NT2/D1 (cell line): ENCODE measurements at regions not wholly inside any gene's neighbourhood (a gene's known extent, or its start where the extent isn't known, plus 50 kb on each side); places are given as distances from the start of the nearest gene placed in this dataset.

Source experiments
- DNase-seq: peaks from one replicate; pipeline ENCODE4 v3.0.0-alpha.2; 2011; ENCODE audit warnings: low read depth, low spot score
- H3K27me3 ChIP-seq: 2 replicates; pipeline ENCODE4 v1.6.0; 2011; ENCODE audit warnings: mild to moderate bottlenecking; ENCODE audit not compliant: insufficient read length, insufficient read depth
- H3K36me3 ChIP-seq: 2 replicates; pipeline ENCODE4 v1.6.1; 2011; ENCODE audit warnings: mild to moderate bottlenecking, low read length, mixed read lengths; ENCODE audit not compliant: insufficient read depth, insufficient read length
- H3K4me1 ChIP-seq: 2 replicates; pipeline ENCODE4 v1.5.1; 2011; ENCODE audit not compliant: insufficient read depth, insufficient read length
- H3K4me3 ChIP-seq: 2 replicates; pipeline ENCODE4 v1.5.1; 2011; ENCODE audit warnings: low read depth; ENCODE audit not compliant: insufficient read length
- H3K9ac ChIP-seq: 2 replicates; pipeline ENCODE4 v1.6.0; 2011; ENCODE audit warnings: low read depth; ENCODE audit not compliant: insufficient read length
- H3K9me3 ChIP-seq: 2 replicates; pipeline ENCODE4 v1.5.1; 2011; ENCODE audit warnings: mild to moderate bottlenecking, low read length; ENCODE audit not compliant: insufficient read depth
- SUZ12 ChIP-seq: IDR thresholded peaks from 2 replicates; pipeline ENCODE4 v1.6.1; 2011; ENCODE audit not compliant: insufficient read length, insufficient read depth; ENCODE audit errors: extremely low read depth
- YY1 ChIP-seq: IDR thresholded peaks from 2 replicates; pipeline ENCODE4 v1.6.1; 2011; ENCODE audit not compliant: insufficient read length, insufficient read depth
- ZNF274 ChIP-seq: IDR thresholded peaks from 2 replicates; pipeline ENCODE4 v1.6.1; 2011; ENCODE audit warnings: mild to moderate bottlenecking, low read depth, low read length

DNA sequence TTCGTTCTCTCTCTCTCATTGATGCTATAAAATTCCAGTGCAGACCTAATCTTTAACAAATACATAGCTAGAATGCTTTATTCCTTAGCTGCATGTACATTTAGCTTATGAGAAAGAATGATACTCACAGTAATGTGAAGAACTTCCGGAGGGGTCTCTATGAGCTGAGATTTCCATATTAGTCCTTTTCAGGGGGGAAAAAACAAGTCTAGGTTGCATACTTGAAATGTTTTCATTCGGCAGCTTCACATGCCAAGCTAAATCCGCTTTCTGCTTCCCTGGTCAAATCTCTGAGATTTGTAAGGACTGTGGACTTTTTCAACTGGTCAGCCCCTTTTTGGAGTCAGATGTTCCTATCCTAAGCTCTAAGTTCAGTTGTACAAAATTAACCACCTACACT is 111.5 kb upstream of the COL8A1 start:
- H3K27me3 ChIP-seq = no peaks in the 10 kb centered on the region
- DNase-seq = no peak
- no peak overlapping the region for H3K9ac ChIP-seq
- no peak overlapping the region for H3K4me3 ChIP-seq
- TF ChIP-seq YY1 (no peak), SUZ12 (no peak), ZNF274 (no peak)
- no peaks in the 10 kb centered on the region for H3K4me1 ChIP-seq
- H3K9me3 ChIP-seq = no peaks in the 10 kb centered on the region
- no peaks in the 10 kb centered on the region for H3K36me3 ChIP-seq

DNA sequence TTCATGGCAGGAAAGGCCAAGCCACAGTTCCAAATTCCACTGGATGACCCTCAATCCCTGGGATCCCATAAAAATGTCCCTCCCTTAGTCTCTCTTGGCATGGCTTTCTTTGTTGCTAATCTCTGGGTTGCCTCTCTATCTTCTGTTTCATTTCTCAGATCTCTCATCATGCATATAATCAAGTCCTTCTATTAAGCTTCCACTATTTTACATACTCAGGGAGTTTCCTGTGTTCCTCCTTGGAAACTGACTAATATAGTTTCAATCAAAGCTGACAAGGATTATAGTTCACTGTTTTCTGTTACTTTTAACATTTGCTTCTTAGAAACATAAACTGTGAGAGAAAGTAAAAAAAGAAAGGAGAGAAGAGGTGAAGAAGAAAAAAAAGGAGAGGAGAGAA is 113.8 kb upstream of the COL8A1 start:
- Histone ChIP-seq H3K4me1 (no peaks in the 10 kb centered on the region), H3K4me3 (no peak overlapping the region), H3K9me3 (no peaks in the 10 kb centered on the region), H3K27me3 (no peaks in the 10 kb centered on the region), H3K36me3 (no peaks in the 10 kb centered on the region), H3K9ac (no peak overlapping the region)
- no peak for TF ChIP-seq YY1
- TF ChIP-seq SUZ12 = no peak
- TF ChIP-seq ZNF274 = no peak
- no peak for DNase-seq

DNA sequence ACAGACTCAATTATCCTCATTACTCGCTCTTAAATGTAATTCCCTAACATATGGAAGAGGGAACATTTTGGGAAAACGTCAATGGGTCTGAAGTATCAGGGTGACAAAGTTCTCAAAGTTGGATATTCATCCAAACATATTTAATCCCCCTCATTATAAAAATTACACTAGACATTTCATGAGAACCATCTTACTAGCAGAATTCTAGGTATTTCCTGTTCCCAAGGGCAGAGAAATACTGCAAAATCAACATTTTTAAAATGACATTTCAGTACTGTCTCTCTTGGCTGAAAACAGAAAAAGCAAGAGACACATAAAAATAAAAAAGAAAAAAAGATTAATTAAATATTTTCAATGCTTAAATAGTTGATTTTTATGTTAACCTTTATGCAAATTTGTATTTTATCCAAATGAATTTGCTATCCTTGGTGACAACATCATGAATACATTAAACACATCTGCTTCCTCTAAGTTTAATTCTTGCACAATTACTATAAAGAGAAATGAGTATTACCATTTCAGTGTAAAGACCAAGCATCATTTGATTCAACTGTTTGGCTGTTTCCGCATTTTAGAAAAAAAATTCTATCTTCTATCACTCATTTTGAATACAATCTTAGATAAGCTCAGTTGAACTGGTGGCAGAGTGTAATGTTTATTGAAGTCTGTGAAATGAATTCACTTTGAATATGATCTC is 114.8 kb upstream of the COL8A1 start:
- H3K36me3 ChIP-seq = no peaks in the 10 kb centered on the region
- H3K27me3 ChIP-seq = no peaks in the 10 kb centered on the region
- H3K9me3 ChIP-seq = no peaks in the 10 kb centered on the region
- H3K4me1 ChIP-seq = no peaks in the 10 kb centered on the region
- TF ChIP-seq SUZ12 (no peak), ZNF274 (no peak), YY1 (no peak)
- DNase-seq = no peak
- no peak overlapping the region for H3K4me3 ChIP-seq
- H3K9ac ChIP-seq = no peak overlapping the region

DNA sequence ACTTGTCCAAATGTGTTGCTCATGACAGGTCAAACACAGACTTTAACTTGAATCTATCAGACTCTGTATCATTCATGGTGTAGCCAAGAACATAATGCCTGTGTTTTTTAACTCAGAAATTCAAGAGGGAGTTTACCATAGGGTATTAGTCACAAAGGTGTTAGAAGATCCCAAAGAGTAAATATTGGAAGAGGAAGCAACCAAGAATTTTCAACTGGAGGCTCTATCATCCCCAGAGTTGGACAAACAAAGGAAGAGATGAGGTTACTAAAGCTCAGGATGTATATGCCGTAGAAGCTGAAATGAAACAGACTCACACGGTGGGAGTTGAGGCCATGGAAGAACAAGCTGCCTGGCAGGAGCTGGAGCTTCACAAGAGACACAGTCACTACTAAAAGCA is 116.2 kb upstream of the COL8A1 start:
- no peak overlapping the region for H3K9ac ChIP-seq
- H3K4me3 ChIP-seq = no peak overlapping the region
- no peak for TF ChIP-seq ZNF274
- TF ChIP-seq SUZ12 = no peak
- no peak for TF ChIP-seq YY1
- no peaks in the 10 kb centered on the region for H3K36me3 ChIP-seq
- H3K4me1 ChIP-seq = no peaks in the 10 kb centered on the region
- no peak for DNase-seq
- no peaks in the 10 kb centered on the region for H3K27me3 ChIP-seq
- H3K9me3 ChIP-seq = no peaks in the 10 kb centered on the region

DNA sequence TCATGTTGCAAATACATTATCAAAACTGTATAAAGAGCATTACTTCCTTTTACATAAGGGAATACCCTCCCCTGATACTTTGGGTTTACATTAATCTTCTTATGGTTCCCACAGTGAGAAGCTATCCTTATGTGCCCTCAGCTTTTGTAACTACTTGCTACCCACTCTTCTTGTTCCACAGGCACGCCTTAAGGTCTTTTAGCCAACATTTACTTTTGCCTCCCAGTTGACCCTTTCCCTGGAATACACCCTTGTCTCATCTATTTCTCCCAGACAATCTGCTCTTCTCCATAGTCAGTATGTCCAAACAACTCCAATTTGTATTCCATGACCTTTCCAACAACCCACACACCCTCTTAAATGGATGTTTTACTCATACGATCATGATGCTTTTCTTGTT is 116.8 kb upstream of the COL8A1 start:
- DNase-seq = no peak
- TF ChIP-seq ZNF274 (no peak), YY1 (no peak), SUZ12 (no peak)
- H3K9me3 ChIP-seq = no peaks in the 10 kb centered on the region
- H3K27me3 ChIP-seq = no peaks in the 10 kb centered on the region
- H3K4me3 ChIP-seq = no peak overlapping the region
- no peaks in the 10 kb centered on the region for H3K4me1 ChIP-seq
- no peaks in the 10 kb centered on the region for H3K36me3 ChIP-seq
- no peak overlapping the region for H3K9ac ChIP-seq

DNA sequence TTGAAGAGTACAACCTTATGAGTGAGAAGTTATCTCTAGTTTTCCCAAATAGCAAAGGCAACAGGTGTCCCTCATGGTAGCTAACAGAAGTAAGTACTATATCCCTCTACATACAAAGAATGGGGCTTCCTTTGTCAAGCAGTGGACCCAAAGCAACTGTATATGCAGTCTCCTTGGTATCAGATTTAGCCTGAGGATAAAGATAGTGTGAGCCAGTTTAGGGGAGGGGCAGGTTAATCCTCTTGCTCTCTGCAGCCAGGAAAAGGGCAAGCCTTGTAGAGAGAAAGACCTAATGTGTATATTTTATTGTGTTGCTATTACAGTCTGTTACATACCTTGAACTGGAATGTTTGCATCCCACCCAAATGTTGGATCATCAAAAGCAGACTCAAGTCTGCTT is 117.9 kb upstream of the COL8A1 start:
- H3K9me3 ChIP-seq = no peaks in the 10 kb centered on the region
- no peak for TF ChIP-seq ZNF274
- no peak for TF ChIP-seq YY1
- TF ChIP-seq SUZ12 = no peak
- no peaks in the 10 kb centered on the region for H3K27me3 ChIP-seq
- H3K9ac ChIP-seq = no peak overlapping the region
- DNase-seq = no peak
- no peaks in the 10 kb centered on the region for H3K4me1 ChIP-seq
- H3K4me3 ChIP-seq = no peak overlapping the region
- no peaks in the 10 kb centered on the region for H3K36me3 ChIP-seq

DNA sequence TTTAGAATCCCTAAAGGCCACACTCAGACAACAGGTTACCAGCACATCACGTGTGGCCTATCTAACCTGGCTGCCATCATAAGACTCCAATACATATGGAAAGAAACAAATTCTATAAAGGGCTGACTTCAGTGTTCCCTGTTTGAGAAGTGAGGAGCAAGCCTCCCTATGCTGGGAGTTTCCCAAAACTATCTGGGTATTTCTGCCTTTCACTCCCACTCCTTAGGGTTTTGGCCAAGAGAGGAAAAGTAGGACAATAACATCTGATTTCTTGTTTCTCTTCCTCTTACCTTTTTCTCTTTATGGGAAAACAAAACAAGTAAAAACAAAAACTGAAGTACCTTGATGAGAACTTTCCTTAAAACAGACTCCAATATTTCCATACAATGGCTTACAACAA is 121.5 kb upstream of the COL8A1 start:
- Histone ChIP-seq H3K36me3 (no peaks in the 10 kb centered on the region), H3K27me3 (no peaks in the 10 kb centered on the region), H3K9ac (no peak overlapping the region), H3K4me1 (no peaks in the 10 kb centered on the region), H3K9me3 (no peaks in the 10 kb centered on the region), H3K4me3 (no peak overlapping the region)
- TF ChIP-seq SUZ12 = no peak
- TF ChIP-seq ZNF274 = no peak
- no peak for TF ChIP-seq YY1
- DNase-seq = no peak

DNA sequence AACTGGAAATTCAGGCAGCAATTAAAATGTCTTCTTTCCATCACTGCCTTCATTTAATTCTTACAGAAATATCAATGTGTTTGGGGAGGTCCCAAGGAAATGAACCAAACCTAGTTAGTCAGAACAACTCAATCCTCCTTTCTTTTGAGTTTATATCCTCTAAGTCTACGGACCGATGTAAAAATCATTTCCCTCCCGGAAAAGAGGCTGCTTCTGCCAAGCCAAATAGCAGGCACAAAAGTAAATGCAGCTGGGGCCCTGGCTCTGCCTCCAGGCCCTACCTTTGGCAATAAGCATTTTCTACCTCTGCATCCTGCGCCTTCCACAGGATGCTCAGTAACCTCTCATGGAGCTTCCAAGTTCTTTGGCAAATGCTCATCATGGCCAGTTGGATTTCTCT is 122.5 kb upstream of the COL8A1 start:
- Histone ChIP-seq H3K27me3 (no peaks in the 10 kb centered on the region), H3K36me3 (no peaks in the 10 kb centered on the region), H3K4me3 (no peak overlapping the region), H3K4me1 (no peaks in the 10 kb centered on the region), H3K9me3 (no peaks in the 10 kb centered on the region), H3K9ac (no peak overlapping the region)
- no peak for DNase-seq
- TF ChIP-seq YY1 (no peak), SUZ12 (no peak), ZNF274 (no peak)
